Astrocyte of the spinal cord (primary cell): ENCODE measurements at regions not wholly inside any gene's neighbourhood (a gene's known extent, or its start where the extent isn't known, plus 50 kb on each side); places are given as distances from the start of the nearest gene placed in this dataset.

ENCODE experiments used
- DNase-seq: peaks from one replicate; pipeline ENCODE4 v3.0.0; 2011; ENCODE audit warnings: low read depth, low spot score
- H3K4me3 ChIP-seq: 2 replicates; pipeline ENCODE4 v1.5.1; 2011; ENCODE audit warnings: low read depth, mild to moderate bottlenecking, low read length, moderate library complexity
- in situ Hi-C: cut with HindIII; loops from 2 replicates; pipeline ENCODE4 v1.10.0; 2017; ENCODE audit warnings: low sequenced_read_pairs
- TF ChIP-seq, protein P1 (sequence below): IDR thresholded peaks from 2 replicates; pipeline ENCODE4 v1.5.1; 2012; ENCODE audit warnings: low read depth, mild to moderate bottlenecking, low read length, inconsistent platforms

DNA sequence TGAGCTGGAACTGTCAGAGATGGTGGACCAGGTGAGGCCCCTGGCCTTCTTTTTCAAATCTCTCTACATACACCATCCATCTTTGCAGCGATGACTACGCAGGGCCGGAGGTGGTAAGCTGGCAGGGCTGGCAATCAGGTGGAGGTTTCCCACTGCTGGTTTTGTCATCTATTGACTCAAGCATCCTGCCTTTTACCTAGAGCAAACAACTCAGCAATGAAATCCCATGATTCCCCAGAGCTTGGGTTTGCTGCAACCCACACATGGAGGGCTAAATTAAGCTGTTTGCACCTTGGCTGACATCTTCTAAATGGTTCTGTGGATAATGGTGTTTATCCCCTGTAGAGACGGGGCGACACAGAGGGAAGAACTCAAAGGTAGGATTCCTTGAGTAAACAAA lies 170.2 kb downstream of the SCP2D1 start:
- in situ Hi-C loops = no loop called here
- DNase-seq = no peak
- H3K4me3 ChIP-seq = no peak overlapping the region
- TF ChIP-seq, protein P1, sequence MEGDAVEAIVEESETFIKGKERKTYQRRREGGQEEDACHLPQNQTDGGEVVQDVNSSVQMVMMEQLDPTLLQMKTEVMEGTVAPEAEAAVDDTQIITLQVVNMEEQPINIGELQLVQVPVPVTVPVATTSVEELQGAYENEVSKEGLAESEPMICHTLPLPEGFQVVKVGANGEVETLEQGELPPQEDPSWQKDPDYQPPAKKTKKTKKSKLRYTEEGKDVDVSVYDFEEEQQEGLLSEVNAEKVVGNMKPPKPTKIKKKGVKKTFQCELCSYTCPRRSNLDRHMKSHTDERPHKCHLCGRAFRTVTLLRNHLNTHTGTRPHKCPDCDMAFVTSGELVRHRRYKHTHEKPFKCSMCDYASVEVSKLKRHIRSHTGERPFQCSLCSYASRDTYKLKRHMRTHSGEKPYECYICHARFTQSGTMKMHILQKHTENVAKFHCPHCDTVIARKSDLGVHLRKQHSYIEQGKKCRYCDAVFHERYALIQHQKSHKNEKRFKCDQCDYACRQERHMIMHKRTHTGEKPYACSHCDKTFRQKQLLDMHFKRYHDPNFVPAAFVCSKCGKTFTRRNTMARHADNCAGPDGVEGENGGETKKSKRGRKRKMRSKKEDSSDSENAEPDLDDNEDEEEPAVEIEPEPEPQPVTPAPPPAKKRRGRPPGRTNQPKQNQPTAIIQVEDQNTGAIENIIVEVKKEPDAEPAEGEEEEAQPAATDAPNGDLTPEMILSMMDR = no peak

DNA sequence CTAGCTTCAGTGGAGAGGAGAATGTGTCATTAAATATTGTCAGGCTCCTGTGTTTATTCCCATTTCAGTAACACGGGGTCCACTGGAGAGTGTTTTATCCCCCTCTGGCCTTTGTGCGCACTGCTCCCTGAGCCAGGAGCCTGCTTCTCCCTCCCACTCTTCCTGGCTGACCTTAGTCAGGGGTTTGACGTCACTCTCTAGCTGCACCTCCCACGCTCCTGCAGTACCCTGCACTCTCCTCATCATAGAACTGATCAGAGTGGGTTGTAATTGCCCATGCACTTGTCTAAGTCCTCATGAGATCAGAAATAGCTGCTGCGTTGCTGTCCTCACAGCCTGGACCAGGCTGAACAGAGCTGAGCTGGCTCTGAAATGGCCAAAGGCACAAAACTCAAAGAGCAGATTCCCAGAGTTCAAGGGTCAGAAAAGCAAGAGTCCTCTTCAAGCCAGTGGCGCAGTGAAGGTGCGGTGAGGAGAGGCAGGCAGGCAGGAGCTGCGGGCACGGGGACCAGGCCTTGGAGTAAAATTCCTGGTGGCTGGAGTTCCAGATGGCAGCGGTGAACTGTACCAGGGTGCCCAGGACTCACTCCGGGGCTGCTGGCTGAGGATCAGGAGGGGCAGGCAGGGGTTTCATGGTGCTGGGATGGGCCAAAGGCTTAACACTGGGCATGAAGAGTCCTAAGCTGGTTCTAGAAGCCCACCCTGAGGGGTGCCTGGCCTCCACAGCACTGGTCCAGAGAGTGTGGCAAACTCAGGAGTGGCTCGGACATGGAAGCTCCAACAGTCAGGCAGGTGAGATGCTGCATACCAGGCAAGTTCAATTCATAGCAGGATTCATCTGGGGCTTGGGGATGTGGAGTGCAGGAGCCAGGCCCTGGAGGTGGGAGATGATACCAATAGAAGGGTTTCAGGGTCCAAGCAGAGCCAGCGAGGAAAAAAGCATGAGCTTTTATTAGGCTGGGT lies 170.9 kb downstream of the SCP2D1 start:
- in situ Hi-C loops = no loop called here
- no peak overlapping the region for H3K4me3 ChIP-seq
- DNase-seq = no peak
- TF ChIP-seq, protein P1 = no peak

DNA sequence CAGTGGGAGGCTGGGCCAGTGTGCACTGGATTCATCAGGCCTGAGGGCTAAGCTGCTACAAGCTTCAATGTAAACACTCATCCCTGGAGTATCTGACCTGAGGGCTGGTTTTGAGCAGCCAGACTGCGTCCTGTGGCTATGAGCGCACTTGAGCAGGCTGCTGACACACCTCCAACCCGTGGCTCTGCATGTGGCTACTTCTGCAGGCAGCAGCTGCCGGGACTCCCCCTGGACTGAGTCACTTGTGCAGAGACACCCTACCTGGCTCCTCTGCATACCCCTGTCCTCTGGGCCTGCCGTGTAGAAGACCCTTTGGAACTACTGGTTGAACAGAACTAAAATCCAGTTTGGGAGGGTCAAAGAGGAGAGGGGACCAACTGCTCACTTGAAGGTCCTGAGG lies 172.0 kb downstream of the SCP2D1 start:
- no peak for DNase-seq

GRCh38 chr20:18986146-18986830 lies 172.7 kb downstream of the SCP2D1 start:
- DNase-seq = no peak
- in situ Hi-C loops = no loop called here
- no peak overlapping the region for H3K4me3 ChIP-seq
- TF ChIP-seq, protein P1 = no peak

More for the DNA sequence above, 172.0 kb downstream of the SCP2D1 start:
- in situ Hi-C loops = no loop called here
- H3K4me3 ChIP-seq = no peak overlapping the region
- TF ChIP-seq, protein P1 = no peak

GRCh38 chr20:18986895-18987580 lies 173.5 kb downstream of the SCP2D1 start:
- DNase-seq = no peak
- TF ChIP-seq, protein P1 = no peak
- H3K4me3 ChIP-seq = no peak overlapping the region
- in situ Hi-C loops = no loop called here

GRCh38 chr20:18987781-18988360 lies 174.3 kb downstream of the SCP2D1 start:
- in situ Hi-C loops = no loop called here
- TF ChIP-seq, protein P1 = no peak
- DNase-seq = no peak
- H3K4me3 ChIP-seq = no peak overlapping the region
